Epithelial cell of proximal tubule (primary cell): ENCODE measurements at regions not wholly inside any gene's neighbourhood (a gene's known extent, or its start where the extent isn't known, plus 50 kb on each side); places are given as distances from the start of the nearest gene placed in this dataset.
"Not testable (repeated sequence)": the region's sequence is repeated elsewhere in the genome, so short reads cannot be mapped to it uniquely, and the experiment has no call there.

Experiments used
- DNase-seq: peaks from one replicate; pipeline ENCODE4 v3.0.0-alpha.2; 2011; ENCODE audit warnings: low read depth
- H3K4me3 ChIP-seq: 2 replicates; pipeline ENCODE4 v1.5.1; 2011; ENCODE audit warnings: low read depth, mild to moderate bottlenecking, low read length
- TF ChIP-seq, protein P1 (sequence below): conservative IDR thresholded peaks from 2 replicates; pipeline ENCODE4 v1.5.1; 2012; ENCODE audit warnings: low read depth, mild to moderate bottlenecking, low read length

DNA sequence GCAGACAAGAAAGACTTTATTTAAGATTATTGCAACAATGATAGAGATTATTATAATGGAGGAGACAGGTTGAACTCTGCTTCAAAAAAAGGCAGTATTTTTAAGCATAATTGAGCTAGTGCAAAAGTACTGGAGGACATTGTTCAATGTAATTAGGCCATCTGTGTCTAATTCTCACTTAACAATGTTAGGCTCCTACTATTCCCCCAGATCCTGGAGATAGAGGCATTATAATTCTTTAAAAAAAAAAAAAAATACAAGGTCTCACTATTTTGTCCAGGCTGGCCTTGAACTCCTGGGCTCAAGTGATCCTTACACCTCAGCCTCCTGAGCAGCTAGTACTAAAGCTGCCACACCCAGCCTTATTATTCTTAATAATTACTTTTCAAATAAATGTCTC, 193.4 kb upstream of the NUDT12 start:
- DNase-seq: no peak
- no peak overlapping the region for H3K4me3 ChIP-seq
- TF ChIP-seq, protein P1, sequence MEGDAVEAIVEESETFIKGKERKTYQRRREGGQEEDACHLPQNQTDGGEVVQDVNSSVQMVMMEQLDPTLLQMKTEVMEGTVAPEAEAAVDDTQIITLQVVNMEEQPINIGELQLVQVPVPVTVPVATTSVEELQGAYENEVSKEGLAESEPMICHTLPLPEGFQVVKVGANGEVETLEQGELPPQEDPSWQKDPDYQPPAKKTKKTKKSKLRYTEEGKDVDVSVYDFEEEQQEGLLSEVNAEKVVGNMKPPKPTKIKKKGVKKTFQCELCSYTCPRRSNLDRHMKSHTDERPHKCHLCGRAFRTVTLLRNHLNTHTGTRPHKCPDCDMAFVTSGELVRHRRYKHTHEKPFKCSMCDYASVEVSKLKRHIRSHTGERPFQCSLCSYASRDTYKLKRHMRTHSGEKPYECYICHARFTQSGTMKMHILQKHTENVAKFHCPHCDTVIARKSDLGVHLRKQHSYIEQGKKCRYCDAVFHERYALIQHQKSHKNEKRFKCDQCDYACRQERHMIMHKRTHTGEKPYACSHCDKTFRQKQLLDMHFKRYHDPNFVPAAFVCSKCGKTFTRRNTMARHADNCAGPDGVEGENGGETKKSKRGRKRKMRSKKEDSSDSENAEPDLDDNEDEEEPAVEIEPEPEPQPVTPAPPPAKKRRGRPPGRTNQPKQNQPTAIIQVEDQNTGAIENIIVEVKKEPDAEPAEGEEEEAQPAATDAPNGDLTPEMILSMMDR: no peak

DNA sequence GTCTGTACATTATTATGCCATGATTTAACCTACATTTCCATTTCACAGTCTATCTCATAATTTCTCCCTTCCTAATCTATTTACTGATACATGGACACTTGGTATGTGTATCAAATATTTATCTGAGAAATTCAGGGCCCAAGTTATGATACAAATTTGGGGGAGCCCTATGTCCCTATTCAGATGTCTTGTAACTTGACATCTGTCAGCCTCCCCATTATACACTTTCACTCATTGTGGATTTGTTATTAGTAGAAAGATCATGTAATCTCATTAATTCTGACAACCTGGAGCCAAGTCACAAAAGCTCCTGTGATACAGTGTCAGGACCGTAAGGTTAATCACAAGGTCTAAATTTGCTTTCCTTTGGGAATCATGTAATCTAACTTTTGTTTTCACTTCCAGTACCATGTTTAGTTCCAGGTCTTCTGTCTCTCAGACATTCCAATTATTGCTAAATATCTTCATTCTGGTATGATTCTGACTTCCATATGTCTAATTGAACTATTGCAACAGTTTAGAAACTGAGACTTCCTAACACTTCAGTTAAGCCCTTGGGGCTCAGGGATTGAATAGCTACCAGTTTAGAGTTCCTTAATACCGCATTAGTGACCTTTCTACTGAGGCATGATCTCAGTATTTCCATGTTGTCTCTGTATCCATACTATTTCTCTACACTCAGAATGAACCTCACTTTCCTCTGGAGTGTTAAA, 182.9 kb upstream of the NUDT12 start:
- no peak for DNase-seq
- no peak overlapping the region for H3K4me3 ChIP-seq
- TF ChIP-seq, protein P1: no peak

DNA sequence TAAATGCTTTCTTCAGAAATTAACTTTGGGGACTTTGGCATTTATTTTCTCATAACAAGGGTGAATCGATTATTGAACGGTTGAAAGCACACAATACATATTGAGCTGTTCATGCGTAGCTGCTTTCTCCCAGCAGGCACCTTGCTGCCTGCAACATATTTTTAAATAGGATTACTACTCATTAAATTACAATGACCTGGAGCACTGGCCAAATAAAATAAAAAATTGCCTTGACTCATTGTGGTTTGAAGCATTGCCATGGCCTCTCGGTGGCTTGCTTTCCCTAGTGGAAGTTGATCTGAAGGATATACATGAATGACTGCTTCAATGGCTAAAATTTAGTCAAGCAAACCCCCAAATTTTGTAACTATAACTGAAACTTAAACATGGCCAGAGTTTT, 181.6 kb upstream of the NUDT12 start:
- DNase-seq: peak; percentile 33
- TF ChIP-seq, protein P1: no peak
- H3K4me3 ChIP-seq: no peak overlapping the region

DNA sequence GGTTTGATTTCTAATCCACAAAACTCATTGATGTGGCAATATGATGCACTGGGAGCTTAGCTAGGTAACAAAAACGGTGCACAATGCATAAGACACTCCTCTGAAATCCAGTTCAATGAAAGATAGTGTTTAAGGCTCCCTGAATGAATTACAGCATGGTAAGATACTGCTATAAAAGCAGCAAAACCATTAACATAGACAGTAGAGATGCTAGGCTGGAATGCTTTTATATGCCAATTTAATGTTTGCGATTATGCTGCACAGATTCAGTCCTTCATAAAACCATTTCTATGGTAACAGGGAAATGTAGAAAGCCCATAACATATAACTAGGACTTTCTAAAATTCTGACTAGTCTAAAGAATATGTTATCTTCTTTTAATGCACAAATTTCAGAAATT, 180.8 kb upstream of the NUDT12 start:
- H3K4me3 ChIP-seq: no peak overlapping the region
- no peak for DNase-seq
- TF ChIP-seq, protein P1: no peak

DNA sequence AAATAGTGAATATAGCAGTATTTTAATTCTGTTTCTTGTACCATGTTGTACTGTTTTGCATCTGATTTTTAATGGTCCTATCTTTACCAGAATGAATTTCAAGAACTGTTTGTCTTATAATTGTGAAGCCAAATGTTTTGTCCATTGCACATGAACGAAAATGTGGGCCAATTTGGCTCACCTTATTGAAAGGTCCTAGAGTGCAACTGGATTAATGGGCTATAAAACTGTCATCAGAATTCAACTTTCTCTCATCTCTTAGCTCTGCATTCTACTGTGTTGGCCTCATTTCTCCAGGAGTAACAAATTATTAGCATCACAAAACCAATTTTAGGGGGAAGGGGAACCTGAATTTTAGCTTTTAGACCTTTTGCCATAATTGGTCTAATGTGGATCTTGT, 179.4 kb upstream of the NUDT12 start:
- TF ChIP-seq, protein P1: no peak
- DNase-seq: no peak

DNA sequence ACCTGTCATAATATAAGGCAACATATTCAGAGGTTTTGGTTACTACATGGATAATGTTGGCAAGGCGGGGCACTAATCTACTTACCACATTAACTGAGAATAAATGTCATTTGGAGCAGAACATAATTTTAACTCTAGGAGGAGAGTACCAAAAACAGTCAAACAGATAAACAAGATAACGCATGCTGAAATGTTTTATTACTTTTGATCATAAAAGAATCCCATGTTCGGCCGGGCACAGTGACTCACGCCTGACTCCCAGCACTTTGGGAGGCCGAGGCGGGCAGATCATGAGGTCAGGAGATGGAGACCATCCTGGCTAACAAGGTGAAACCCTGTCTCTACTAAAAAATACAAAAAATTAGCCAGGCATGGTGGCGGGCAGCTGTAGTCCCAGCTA, 173.8 kb upstream of the NUDT12 start:
- not testable (repeated sequence) for H3K4me3 ChIP-seq, DNase-seq

More for the DNA sequence above, 179.4 kb upstream of the NUDT12 start:
- no peak overlapping the region for H3K4me3 ChIP-seq

DNA sequence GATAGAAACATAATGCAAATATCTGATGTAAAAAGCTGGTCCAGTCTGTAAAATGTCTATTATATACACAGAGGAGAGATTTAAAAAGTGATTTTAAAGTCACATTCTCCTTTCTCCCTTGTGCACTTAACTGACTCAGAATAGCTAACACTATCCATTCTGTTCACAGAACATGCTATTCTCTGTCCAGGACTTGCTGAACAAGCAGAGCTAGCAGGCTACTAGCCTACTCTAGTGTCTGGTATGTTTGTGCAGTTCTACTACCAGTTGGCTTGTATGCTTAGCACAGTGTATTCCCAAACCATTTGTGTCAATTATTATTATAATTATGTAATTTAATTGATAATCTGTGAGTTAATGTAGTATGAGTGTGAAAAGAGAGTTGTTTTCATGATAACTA, 161.7 kb upstream of the NUDT12 start:
- TF ChIP-seq, protein P1: no peak
- H3K4me3 ChIP-seq: no peak overlapping the region
- DNase-seq: no peak
